ENCODE measurements at regions not wholly inside any gene's neighbourhood (a gene's known extent, or its start where the extent isn't known, plus 50 kb on each side); places are given as distances from the start of the nearest gene placed in this dataset.

DNA sequence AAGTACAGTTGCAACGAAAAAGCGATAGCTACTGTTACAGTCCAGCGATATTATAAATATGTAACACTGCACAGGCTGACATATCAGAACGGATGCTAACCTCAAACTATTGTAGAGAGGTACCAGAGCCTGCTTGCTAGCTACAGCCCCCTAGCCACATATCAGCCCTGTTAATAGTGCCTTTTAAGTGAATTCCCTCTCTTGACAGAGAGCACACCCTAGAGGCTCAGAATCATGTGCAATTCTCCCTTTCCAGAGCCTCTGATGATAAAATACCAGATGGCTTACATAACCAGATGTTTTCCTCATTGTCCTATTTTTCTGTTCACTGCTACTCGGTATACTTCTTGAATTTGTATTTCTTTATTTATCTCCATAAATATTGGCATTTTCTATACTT, 960.7 kb upstream of the CELF2 start:
- H3K9me2 ChIP-seq (ENCODE audit: insufficient read depth), result no peaks in the 10 kb centered on the region
- ATAC-seq (no peak), DNase-seq (ENCODE audit: low read depth, low spot score) (no peak)
- H3K4me3 ChIP-seq (replicated peaks in 1 of 2; ENCODE audit: low read depth in 1 of 2, low read length in 2 of 2), result no peak overlapping the region
- H3K36me3 ChIP-seq (ENCODE audit: control insufficient read depth in 1 of 2, insufficient read depth in 2 of 2, low read length in 2 of 2), result no peaks in the 10 kb centered on the region
- no peak overlapping the region for H2AFZ ChIP-seq (ENCODE audit: low read depth, low read length, poor library complexity, severe bottlenecking)
- no TSS peak for BruUV-seq (replicated peaks)
- ChIA-PET CTCF (no interaction called here), RAD21 (ENCODE audit: low non-redundant PET in 1 of 2, low total read pairs in 2 of 2, uncharacterized antibody in 2 of 2, unreplicated experiment in 2 of 2) (no interaction called here), POLR2A (no interaction called here)
- H3K9ac ChIP-seq (ENCODE audit: low read length), result no peak overlapping the region
- no peaks in the 10 kb centered on the region for H4K20me1 ChIP-seq (ENCODE audit: insufficient read depth)
- H3K79me2 ChIP-seq (ENCODE audit: insufficient read depth, low read length), result no peaks in the 10 kb centered on the region
- H3K9me3 ChIP-seq (ENCODE audit: control insufficient read depth in 1 of 2, insufficient read depth in 1 of 2, low read depth in 1 of 2, low read length in 2 of 2), result peaks cover 11 to 31% of the 10 kb centered on the region in 2 experiments; a peak in 3 of 4 replicates
- intact Hi-C loops (cut with micrococcal nuclease), result no loop called here
- no peak overlapping the region for H3K27ac ChIP-seq (ENCODE audit: low read depth, low read length)
- no peaks in the 10 kb centered on the region for H3K27me3 ChIP-seq (ENCODE audit: insufficient read depth, low read length)
- no peak for TF ChIP-seq SIN3A (IDR thresholded peaks at IDR 0.05; ENCODE audit: low read depth)
- no peak for TF ChIP-seq EGR1 (IDR thresholded peaks at IDR 0.05; ENCODE audit: low read depth)
- no peak for TF ChIP-seq POLR2AphosphoS5 (IDR thresholded peaks at IDR 0.05; ENCODE audit: low read depth, low read length)
- TF ChIP-seq, protein P1, sequence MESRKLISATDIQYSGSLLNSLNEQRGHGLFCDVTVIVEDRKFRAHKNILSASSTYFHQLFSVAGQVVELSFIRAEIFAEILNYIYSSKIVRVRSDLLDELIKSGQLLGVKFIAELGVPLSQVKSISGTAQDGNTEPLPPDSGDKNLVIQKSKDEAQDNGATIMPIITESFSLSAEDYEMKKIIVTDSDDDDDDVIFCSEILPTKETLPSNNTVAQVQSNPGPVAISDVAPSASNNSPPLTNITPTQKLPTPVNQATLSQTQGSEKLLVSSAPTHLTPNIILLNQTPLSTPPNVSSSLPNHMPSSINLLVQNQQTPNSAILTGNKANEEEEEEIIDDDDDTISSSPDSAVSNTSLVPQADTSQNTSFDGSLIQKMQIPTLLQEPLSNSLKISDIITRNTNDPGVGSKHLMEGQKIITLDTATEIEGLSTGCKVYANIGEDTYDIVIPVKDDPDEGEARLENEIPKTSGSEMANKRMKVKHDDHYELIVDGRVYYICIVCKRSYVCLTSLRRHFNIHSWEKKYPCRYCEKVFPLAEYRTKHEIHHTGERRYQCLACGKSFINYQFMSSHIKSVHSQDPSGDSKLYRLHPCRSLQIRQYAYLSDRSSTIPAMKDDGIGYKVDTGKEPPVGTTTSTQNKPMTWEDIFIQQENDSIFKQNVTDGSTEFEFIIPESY (IDR thresholded peaks at IDR 0.05; ENCODE audit: extremely low read depth, insufficient replicate concordance, low read length), result no peak
- no peak for TF ChIP-seq YY1 (IDR thresholded peaks at IDR 0.05; ENCODE audit: extremely low read depth, insufficient replicate concordance, low read depth, low read length)
- TF ChIP-seq JUND (IDR thresholded peaks at IDR 0.05), result no peak
- no peak for TF ChIP-seq EZH2phosphoT487 (IDR thresholded peaks at IDR 0.05; ENCODE audit: borderline replicate concordance)
- TF ChIP-seq SP1 (IDR thresholded peaks at IDR 0.05; ENCODE audit: low read depth), result no peak
- no peak for TF ChIP-seq CBX3 (IDR thresholded peaks at IDR 0.05; ENCODE audit: low read depth)
- TF ChIP-seq CTCF (IDR thresholded peaks at IDR 0.05 in 2 of 3, conservative IDR thresholded peaks at IDR 0.05 in 1 of 3; ENCODE audit: borderline replicate concordance in 1 of 3, insufficient read depth in 1 of 3, low read depth in 2 of 3, low read length in 2 of 3), result no peak
- TF ChIP-seq, protein P2, sequence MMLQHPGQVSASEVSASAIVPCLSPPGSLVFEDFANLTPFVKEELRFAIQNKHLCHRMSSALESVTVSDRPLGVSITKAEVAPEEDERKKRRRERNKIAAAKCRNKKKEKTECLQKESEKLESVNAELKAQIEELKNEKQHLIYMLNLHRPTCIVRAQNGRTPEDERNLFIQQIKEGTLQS (IDR thresholded peaks at IDR 0.05), result no peak
- TF ChIP-seq FOSL1 (IDR thresholded peaks at IDR 0.05; ENCODE audit: low read depth), result no peak
- TF ChIP-seq ELF1 (IDR thresholded peaks at IDR 0.05; ENCODE audit: borderline replicate concordance, low read depth), result no peak
- TF ChIP-seq MAX (IDR thresholded peaks at IDR 0.05), result no peak
- no peak for TF ChIP-seq RAD21 (IDR thresholded peaks at IDR 0.05; ENCODE audit: low read depth)
- no peak overlapping the region for H3K4me2 ChIP-seq (ENCODE audit: low read length)
- no peaks in the 10 kb centered on the region for H3K4me1 ChIP-seq (ENCODE audit: control insufficient read depth in 1 of 2, insufficient read depth in 2 of 2, low read length in 2 of 2)

Data from HCT116 (cell line).